Left ventricle myocardium superior (tissue), 1 donor: ENCODE measurements at regions not wholly inside any gene's neighbourhood (a gene's known extent, or its start where the extent isn't known, plus 50 kb on each side); places are given as distances from the start of the nearest gene placed in this dataset.

Experiments used
- ATAC-seq: fragments of 200-7000 bp; cut with Tn5 transposase; one replicate; pipeline ENCODE4 v1.9.1; 2020; ENCODE audit warnings: mild to moderate bottlenecking, moderate library complexity
- DNase-seq: peaks from one replicate; pipeline ENCODE4 v3.0.0-alpha.2; 2020
- intact Hi-C: fragments of 100-400 bp; cut with micrococcal nuclease; formaldehyde crosslinking; loops from one replicate; pipeline ENCODE4 v1.11.0; 2022
- donor health status: DM: no; HTN: yes; CAD: no; lungs with severe emphysema.

DNA sequence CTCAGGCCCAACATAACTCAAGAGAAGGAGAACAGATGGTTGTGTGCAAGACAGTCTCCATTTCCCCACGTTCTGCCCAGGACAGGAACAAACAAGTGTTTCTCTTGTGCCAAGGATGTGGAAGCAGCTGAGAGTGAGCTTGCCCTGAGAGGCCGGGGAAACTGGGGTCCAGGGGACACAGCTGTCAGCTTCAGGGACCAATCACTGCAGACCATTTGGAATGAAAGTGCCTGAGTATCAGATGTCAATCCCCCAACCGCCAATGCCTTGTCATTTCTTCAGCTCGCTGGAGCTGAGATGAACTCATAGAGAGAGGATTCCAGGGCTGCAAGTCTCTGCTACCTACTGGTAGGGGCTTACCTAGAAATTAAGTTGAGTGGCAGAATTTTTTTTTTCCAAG lies 71.9 kb upstream of the METAP2 start:
- DNase-seq (no peak), ATAC-seq (no peak)
- intact Hi-C loops: no loop called here

DNA sequence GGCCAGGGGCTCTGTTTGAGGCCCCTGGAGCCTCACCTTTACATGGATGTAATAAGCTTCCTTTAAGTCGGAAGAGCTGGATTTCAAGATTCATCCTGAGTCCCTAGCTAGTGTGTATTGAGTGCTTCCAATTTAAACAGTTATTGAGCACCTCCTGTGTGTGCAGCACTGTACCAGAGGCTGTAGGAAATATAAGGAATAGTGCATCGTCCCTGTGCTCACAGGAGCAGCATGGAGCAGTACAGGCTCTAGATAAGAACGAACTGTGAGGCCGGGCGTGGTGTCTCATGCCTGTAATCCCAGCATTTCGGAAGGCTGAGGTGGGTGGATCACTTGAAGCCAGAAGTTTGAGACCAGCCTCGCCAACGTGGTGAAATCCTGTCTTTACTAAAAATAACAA lies 65.8 kb upstream of the METAP2 start:
- intact Hi-C loops: no loop called here
- DNase-seq: no peak
- ATAC-seq: no peak

DNA sequence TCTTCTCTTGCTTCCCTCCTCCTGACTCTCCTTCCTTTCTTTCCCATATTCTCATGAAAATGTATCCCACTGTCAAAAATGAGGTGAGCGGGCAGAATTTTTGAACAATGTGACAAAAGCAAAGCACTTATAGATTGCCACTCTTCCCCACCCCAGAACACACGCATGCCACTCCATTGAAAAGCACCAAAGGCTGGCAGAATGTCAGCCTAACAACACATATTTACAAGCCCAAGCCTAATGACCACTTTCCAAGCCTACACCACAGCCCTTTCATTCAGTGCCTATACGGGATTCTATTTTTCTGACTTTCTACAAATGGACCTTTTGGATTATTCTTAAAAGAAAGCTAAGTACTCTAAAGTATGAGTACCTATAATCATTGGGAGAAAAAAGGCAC lies 62.9 kb upstream of the METAP2 start:
- ATAC-seq: no peak
- no peak for DNase-seq
- intact Hi-C loops: no loop called here

DNA sequence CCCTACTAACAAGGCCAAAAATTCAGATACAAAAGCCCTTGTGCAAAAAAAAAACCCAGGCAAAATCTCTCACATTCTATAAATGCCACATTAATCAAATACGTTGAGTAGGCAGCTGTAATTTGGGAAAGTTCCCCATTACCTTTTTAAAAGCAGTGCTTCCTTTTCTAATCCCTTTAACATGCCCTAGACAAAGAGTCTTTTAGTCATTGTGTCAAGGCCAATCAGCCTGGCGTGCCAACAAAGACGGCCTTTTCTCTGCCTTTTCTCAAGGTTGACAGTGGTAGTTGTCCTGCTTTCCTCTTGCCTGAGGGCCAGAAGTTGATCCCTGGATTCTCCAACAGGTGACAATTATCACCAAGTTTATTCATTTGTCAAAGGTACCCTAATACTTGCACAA lies 62.5 kb upstream of the METAP2 start:
- DNase-seq (no peak), ATAC-seq (no peak)
- intact Hi-C loops: no loop called here

DNA sequence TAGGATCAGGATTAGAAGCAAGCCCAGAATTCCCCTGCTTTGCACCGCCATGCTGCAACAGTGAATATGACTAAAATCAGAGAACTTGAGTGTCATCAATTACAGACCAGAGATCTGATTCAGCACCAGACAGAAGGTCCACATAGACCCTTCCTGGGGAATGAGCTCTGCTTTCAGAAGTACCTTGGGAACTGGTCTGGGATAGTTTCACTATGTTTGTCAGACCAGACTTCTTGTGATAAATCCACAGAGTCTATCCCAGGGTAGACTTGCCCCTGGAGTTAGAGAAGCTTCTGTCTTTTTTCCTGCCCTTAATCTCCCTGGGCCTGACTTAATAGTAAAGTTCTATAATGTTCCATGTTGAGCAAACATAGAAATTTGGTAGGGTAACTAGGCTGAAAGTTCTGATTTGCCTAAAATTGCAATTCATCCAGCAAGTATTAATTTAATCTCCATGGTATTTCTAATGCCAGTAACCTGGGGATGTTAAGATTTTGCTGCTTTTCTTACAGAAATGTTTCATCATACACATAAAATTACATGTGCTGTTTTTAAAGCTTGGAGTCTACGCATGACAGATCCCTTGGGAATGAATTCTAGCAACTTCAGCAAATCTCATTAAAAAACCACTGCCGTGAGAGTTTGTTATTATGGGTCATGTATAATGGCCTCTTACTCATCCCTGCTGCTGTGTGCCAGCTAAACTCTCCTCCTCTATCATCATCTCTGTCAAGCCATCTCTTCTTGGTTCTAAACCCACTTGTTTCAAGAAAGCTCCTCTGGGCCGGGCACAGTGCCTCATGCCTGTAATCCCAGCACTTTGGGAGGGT lies 61.3 kb upstream of the METAP2 start:
- intact Hi-C loops: no loop called here
- DNase-seq (no peak), ATAC-seq (no peak)

DNA sequence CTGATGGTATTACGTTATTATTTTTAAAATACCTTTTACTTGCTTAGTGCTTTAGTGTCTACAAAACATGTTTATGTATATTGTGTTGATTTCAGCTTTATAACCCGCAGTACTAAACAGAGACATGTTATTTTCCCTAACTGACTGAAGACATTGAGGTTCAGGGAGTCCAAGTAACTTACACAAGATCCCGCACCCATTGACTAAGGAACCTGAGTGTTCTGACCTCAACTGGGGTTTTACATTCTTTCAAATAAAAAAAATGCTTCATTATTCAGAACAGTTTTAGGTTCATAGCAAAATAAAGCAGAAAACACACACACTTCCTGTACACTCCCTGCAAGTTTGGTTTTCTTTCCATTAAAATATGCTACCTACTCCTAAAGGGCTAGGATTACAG lies 60.4 kb upstream of the METAP2 start:
- intact Hi-C loops: no loop called here
- DNase-seq: no peak
- ATAC-seq: no peak

DNA sequence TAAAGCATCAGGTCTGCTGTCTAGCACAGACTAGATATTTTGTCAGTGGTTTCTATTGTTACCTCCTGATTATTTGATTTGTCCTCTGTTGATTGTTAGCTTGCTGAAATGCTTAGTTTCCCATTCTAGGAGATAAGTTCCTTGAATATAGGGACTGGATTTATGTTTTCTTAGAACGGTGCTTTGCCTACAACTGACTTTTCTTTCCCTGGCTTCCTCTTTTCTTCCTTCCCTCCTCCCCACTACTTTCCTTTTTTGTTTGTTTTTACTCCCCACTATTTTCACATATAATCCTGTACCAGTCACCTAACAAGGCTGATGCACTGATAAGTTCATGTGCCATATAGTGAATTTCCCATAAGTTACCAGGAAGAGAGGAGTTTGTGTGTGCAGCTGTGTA lies 58.5 kb upstream of the METAP2 start:
- no peak for ATAC-seq
- intact Hi-C loops: no loop called here
- no peak for DNase-seq

DNA sequence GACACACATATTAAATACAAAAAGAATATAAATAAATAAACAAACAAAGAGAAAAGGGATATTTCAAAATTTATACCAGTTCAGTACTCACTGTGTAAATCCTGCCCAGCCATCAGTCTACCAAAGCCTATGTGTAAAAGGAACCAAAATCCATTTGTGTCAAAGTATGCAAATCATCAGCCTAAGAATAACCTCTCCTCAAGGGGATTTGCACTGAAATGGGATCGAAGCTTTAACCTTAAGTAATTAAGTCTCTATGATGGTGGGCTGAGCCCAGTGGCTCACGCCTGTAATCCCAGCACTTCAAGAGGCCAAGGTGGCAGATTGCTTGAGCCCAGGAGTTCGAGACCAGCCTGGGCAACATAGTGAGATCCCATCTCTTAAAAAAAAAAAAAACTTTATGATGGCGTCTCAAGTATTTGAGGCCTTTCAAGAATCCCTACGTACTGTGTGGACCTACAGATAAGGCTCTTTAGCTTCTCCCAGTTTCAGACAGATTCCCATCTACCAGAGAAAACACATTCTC lies 57.8 kb upstream of the METAP2 start:
- ATAC-seq (no peak), DNase-seq (no peak)
- intact Hi-C loops: no loop called here

DNA sequence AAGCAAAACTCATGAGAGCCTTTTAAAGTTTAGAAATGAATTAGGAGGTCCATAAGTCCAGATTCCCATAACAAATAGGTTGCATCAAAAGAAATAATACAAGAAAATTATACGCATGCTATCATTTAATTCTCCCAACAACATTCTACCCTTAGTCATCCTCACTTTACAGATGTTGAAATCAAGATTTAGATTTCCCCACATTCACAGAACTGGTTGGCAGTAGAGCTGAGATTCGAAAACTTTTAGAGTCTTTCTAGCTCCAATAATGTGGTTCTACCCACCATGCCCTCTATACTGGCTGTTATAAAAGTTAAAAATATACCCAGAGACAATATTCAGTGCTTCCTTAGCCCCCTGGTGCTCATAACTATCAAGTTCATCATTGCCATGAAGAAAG lies 56.6 kb upstream of the METAP2 start:
- intact Hi-C loops: no loop called here
- DNase-seq (no peak), ATAC-seq (no peak)

DNA sequence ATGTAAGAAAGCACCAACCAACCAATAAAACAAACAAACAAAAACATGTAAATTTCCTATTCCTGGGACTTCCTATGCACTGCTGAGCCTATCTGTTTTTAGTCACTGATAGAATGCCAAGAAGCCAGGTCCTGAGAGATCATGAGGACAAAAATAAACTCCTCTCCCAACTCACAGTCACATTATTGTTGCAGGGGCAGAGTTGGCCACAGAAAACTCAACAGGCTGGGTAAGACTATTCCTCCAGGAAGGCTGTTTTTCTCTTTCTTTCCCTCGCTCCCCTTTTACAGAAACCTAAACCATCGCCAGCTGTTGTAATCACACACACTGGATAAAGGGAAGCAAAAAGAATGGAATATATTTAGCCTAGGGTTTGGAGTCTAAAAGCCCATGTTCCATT lies 55.8 kb upstream of the METAP2 start:
- no peak for DNase-seq
- ATAC-seq: peak; percentile 99
- intact Hi-C loops: no loop called here
